HAP-1 (cell line): ENCODE measurements at regions not wholly inside any gene's neighbourhood (a gene's known extent, or its start where the extent isn't known, plus 50 kb on each side); places are given as distances from the start of the nearest gene placed in this dataset.
"Not testable (repeated sequence)": the region's sequence is repeated elsewhere in the genome, so short reads cannot be mapped to it uniquely, and the experiment has no call there.

Experiments
- DNase-seq, 2 experiments: peaks; one replicate each; pipeline ENCODE4 v3.0.0-alpha.2; 2016 to 2020; ENCODE audit warnings: low spot score in 2 of 2
- H3K27me3 ChIP-seq: fragments of 250-450 bp; sonication (Bioruptor Pico); 2 replicates; pipeline ENCODE4 v1.5.1; 2020; ENCODE audit warnings: low read depth, mild to moderate bottlenecking, moderate library complexity
- H3K36me3 ChIP-seq: fragments of 250-450 bp; sonication (Bioruptor Pico); replicated peaks from 2 replicates; pipeline ENCODE4 v1.5.1; 2020; ENCODE audit warnings: mild to moderate bottlenecking
- H3K4me1 ChIP-seq: fragments of 250-450 bp; sonication (Bioruptor Pico); 2 replicates; pipeline ENCODE4 v1.5.1; 2020; ENCODE audit warnings: mild to moderate bottlenecking
- H3K4me3 ChIP-seq: fragments of 250-450 bp; sonication (Bioruptor Pico); 2 replicates; pipeline ENCODE4 v1.5.1; 2020; ENCODE audit warnings: mild to moderate bottlenecking, moderate library complexity
- H3K9me3 ChIP-seq: fragments of 250-450 bp; sonication (Bioruptor Pico); 2 replicates; pipeline ENCODE4 v1.5.1; 2020; ENCODE audit warnings: mild to moderate bottlenecking, moderate library complexity
- in situ Hi-C: fragments of 300-500 bp; cut with MboI; formaldehyde crosslinking; loops from 3 replicates; pipeline ENCODE4 v1.14.3; 2020; ENCODE audit warnings: low sequenced_read_pairs, inconsistent platforms, mixed read lengths

DNA sequence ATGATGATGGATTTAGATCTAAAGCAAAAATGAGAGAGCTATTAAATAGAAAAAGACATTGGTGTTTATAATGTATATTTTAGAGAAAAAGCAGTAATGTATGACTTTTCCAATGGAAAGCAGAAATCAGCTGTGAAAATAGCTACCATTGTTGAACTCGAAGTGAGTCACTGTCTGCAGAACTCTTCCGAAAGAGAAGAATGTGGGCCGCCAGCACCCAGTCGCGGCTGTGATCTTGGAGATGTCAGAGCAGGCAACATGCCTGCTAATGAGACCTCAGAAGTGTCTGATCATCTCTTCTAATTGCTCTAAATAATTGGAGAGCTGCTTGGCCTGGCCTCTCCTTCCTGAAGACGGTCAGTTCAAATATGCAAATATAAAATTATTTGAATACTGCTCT is 333.6 kb upstream of the RUNX1 start:
- no peak for DNase-seq
- Histone ChIP-seq H3K9me3 (no peaks in the 10 kb centered on the region), H3K27me3 (no peaks in the 10 kb centered on the region), H3K36me3 (no peaks in the 10 kb centered on the region), H3K4me1 (no peaks in the 10 kb centered on the region), H3K4me3 (no peak overlapping the region)
- in situ Hi-C loops, result no loop called here

DNA sequence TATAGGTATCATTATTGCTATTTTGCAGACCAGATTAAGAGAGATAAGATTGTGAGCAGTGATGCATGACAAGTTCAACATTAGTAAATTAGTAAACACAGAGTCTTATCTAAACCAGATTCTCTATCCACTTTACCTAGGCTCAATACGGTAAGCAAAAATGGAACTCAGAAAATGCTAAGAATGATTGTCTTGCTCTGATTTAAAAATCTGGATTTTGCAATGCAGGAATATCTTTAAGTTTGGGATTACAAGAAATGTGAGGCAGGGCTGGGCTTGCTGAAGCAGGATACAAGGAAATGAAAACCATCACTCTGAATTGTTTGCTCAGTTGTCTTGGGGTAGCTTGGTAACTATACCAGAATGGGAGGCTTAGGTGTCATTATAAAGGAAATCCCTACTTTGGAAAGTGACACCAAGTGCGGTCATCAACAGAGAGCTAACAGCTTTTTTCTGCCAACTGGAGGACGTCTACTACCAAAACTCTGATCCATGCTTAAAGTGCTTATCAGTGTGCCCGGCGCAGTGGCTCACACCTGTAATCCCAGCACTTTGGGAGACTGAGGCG is 332.7 kb upstream of the RUNX1 start:
- Histone ChIP-seq H3K27me3 (no peaks in the 10 kb centered on the region), H3K36me3 (no peaks in the 10 kb centered on the region), H3K4me3 (no peak overlapping the region), H3K9me3 (no peaks in the 10 kb centered on the region), H3K4me1 (no peaks in the 10 kb centered on the region)
- in situ Hi-C loops, result no loop called here
- no peak for DNase-seq

DNA sequence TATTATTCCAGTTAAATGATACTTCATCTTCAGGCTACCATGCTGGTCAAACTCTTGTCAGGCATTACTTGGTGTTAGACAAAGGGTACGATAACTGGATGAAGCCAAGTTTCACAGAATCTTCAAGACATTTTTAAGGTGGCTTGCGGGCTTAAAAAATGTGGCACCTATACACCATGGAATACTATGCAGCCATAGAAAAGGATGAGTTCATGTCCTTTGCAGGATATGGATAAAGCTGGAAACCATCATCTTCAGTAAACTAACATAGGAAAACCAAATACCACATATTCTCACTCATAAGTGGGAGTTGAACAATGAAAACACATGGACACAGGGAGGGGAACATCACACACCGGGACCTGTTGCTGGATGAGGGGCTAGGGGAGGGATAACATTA is 331.2 kb upstream of the RUNX1 start:
- H3K4me3 ChIP-seq, H3K27me3 ChIP-seq, DNase-seq, in situ Hi-C loops, H3K9me3 ChIP-seq, H3K4me1 ChIP-seq, H3K36me3 ChIP-seq: not testable (repeated sequence)

DNA sequence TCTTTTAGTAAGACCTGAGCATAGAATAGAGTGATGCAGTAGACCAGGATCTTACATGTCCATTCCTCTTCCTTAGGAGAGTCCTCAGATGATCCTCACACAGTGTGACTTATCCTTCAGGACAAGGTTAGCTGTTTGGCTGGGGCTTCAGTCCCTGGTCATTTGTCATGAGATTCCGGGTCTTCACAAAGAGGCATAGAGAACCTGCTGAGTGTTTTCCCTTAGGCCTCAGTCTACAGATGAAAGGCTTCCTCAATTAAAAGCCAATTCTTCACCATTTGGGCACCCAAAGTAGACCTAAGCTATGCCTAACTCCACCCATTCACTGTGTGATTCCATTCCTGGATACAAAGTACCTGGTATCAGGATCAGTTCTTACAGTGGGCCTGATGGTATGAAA is 329.8 kb upstream of the RUNX1 start:
- DNase-seq, result no peak
- no peak overlapping the region for H3K4me3 ChIP-seq
- H3K4me1 ChIP-seq, result no peaks in the 10 kb centered on the region
- no peaks in the 10 kb centered on the region for H3K27me3 ChIP-seq
- in situ Hi-C loops, result no loop called here
- no peaks in the 10 kb centered on the region for H3K36me3 ChIP-seq
- no peaks in the 10 kb centered on the region for H3K9me3 ChIP-seq

DNA sequence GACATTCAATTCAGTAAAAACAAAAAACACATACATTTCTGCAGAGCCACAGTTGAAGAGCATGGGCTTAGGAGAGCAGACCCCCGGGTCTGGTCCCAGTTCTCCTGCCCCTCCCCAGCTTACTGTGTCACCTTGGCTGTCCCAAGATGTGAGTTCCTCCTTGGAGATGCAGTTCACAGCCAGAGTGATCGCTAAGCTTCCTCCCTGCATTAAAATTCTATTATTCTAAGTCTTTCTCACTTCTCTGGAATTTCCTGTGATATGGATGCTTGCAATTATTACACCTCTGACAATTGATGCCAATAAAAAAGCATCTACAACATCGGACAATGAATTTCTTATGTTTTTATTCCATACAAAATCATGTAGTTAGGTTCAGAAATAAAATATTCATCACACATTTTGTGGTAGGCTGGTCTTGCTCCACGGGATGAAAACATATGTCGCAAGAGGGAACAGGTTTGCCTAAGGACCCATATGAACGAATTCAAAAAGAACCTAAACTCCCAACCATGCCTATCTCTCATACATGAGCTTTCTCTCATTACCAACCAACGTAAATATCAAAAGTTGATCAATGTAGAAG is 328.5 kb upstream of the RUNX1 start:
- no peaks in the 10 kb centered on the region for H3K27me3 ChIP-seq
- H3K36me3 ChIP-seq, result no peaks in the 10 kb centered on the region
- no peak overlapping the region for H3K4me3 ChIP-seq
- no peaks in the 10 kb centered on the region for H3K9me3 ChIP-seq
- no peak for DNase-seq
- in situ Hi-C loops, result no loop called here
- H3K4me1 ChIP-seq, result no peaks in the 10 kb centered on the region

DNA sequence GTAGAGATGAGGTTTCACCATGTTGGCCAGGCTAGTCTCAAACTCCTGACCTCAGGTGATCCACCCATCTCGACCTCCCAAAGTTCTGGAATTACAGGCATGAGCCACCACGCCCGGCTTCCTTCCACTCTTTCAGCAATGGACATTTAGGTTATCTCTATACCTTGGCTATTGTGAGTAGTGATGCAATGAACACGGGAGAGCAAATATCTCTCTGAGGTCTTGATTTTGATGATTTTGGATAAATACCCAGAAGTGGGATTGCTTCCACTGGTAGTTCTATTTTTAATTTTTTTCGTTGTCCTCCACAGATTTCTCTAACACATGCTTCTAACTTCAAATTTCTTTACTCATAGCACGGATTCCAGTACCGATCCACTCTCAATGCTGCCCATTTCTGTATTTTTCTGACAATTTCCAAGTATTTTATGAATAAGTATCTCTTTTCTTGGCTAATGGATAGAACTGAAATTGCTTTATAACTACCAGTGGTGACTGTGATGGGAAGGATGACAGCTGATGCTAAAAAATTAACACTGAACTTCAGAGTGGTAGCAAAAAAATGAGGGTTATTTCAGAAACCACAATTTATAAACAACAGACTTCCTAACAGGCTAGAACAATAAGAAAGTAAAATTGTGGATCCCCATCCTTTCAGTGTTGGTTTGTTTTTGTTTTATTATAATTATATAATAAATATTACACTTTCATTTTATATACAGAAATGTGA is 327.5 kb upstream of the RUNX1 start:
- no peaks in the 10 kb centered on the region for H3K9me3 ChIP-seq
- in situ Hi-C loops, result no loop called here
- no peak for DNase-seq
- no peaks in the 10 kb centered on the region for H3K4me1 ChIP-seq
- no peaks in the 10 kb centered on the region for H3K36me3 ChIP-seq
- H3K4me3 ChIP-seq, result no peak overlapping the region
- no peaks in the 10 kb centered on the region for H3K27me3 ChIP-seq

DNA sequence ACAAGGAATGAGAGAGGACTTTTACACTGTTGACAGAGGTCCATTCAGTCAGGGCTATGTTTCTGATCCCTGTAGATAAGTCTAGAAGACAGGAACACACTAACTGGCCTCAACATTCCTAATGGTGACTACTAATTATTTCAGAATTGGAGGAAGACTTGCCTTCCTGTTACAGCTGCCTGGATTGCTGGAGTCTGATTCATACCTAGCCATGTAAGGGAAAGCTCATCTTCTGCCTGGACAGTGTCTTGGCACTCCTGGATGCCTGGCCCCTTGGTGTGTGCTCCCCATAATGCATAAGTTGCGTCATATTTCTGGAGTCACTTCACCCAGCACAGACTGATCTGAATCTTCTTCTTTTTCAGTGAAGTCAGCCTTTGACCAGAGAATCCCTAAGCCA is 326.0 kb upstream of the RUNX1 start:
- no peaks in the 10 kb centered on the region for H3K27me3 ChIP-seq
- no peaks in the 10 kb centered on the region for H3K36me3 ChIP-seq
- H3K4me3 ChIP-seq, result no peak overlapping the region
- in situ Hi-C loops, result no loop called here
- no peak for DNase-seq
- H3K4me1 ChIP-seq, result no peaks in the 10 kb centered on the region
- H3K9me3 ChIP-seq, result no peaks in the 10 kb centered on the region

DNA sequence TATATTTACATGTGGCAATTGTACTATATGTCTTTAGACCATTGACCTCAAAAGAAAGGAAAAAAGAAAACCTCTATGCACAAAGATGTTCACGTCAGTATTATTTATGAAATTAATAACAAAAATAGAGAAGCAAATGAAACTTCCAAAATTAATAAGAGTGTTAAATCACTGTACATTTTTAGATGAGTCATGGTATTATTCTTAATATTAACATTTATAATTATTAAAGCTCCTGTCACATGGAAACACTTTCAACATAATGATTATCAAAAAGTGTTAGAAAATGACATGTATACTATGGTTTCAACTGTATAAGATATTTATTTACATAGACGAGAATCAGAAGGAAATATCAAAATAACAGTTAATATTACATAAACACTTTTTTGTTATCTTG is 324.9 kb upstream of the RUNX1 start:
- no peaks in the 10 kb centered on the region for H3K9me3 ChIP-seq
- no peaks in the 10 kb centered on the region for H3K36me3 ChIP-seq
- no peaks in the 10 kb centered on the region for H3K27me3 ChIP-seq
- in situ Hi-C loops, result no loop called here
- DNase-seq, result no peak
- no peaks in the 10 kb centered on the region for H3K4me1 ChIP-seq
- no peak overlapping the region for H3K4me3 ChIP-seq

DNA sequence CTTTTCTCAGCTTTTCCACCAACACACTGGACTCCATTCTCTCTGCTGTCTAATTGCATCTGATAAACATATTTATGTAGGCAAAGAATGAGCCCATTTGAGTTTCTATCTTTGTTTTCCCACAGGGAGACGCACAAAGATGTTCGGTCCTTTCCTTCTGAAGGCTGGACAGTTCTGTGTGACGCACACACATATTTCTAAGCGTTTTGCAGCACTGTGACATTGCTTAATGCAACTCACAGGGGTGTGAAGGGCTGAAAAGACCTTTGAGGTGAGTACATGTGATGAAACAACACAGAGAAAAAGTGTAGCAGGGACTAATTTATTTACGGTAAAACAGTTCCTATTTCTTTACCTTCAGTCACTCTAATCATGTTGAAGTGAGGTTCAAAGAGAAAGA is 323.1 kb upstream of the RUNX1 start:
- H3K4me1 ChIP-seq, result no peaks in the 10 kb centered on the region
- no peaks in the 10 kb centered on the region for H3K36me3 ChIP-seq
- no peaks in the 10 kb centered on the region for H3K27me3 ChIP-seq
- no peaks in the 10 kb centered on the region for H3K9me3 ChIP-seq
- in situ Hi-C loops, result no loop called here
- DNase-seq, result no peak
- H3K4me3 ChIP-seq, result no peak overlapping the region

DNA sequence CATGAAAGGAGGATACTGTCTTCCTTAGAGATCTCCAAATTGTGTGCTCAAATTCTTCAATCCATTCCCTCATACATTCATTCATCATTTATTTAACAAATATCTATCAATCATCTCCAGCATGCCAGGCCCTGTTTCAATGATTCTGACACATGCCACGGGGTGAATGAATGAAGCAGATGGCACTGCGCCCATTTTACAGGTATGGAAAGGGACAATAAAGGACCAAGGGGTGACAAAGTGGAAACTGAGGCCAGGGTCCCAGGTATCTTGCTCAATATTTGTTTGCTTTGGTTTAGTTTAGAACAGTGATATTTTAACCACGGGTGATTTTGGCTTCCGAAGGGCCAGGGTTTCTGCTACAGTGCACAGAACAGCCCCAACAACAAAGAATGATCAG is 321.6 kb upstream of the RUNX1 start:
- DNase-seq, result no peak
- H3K27me3 ChIP-seq, result no peaks in the 10 kb centered on the region
- H3K36me3 ChIP-seq, result no peaks in the 10 kb centered on the region
- H3K4me1 ChIP-seq, result no peaks in the 10 kb centered on the region
- in situ Hi-C loops, result no loop called here
- no peak overlapping the region for H3K4me3 ChIP-seq
- H3K9me3 ChIP-seq, result no peaks in the 10 kb centered on the region

DNA sequence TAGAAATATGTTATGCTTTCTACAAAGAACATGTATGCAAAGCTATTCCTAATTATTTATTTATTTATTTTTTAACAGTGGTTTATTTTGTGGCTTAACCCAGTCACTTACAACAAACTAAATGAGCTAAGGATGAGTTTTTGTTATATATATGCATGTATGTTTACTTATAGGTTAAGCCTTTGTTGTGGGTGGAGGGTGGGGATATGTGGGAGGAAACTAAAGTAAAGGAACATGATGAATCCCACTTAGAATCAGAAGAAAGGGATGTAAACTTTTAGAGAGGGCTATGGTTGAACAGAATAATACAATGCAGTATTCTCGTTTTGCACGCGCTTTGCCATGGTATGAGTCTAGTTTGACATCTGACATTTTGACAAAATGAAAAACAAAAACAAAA is 321.0 kb upstream of the RUNX1 start:
- in situ Hi-C loops, result no loop called here
- Histone ChIP-seq H3K9me3 (no peaks in the 10 kb centered on the region), H3K36me3 (no peaks in the 10 kb centered on the region), H3K4me3 (no peak overlapping the region), H3K27me3 (no peaks in the 10 kb centered on the region), H3K4me1 (no peaks in the 10 kb centered on the region)
- no peak for DNase-seq

DNA sequence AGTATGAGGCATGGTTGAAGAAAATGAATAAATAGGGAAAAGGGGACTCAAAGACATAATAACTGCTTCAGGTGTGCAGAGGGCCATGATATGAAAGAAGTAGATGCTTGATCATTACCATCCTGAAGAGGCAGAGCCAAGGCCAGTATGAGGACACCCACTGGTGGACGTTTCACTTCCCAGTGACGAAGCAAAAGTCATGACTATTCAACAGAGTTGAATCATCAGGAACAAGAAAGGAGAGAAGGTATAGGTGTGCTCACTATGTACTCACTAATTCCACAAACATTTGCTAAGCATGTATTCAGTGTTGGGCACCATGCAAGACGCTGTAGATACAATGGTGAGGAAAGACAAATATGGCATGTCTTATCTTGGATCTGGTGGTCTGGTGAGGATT is 319.2 kb upstream of the RUNX1 start:
- Histone ChIP-seq H3K36me3 (no peaks in the 10 kb centered on the region), H3K4me3 (no peak overlapping the region), H3K4me1 (no peaks in the 10 kb centered on the region), H3K9me3 (no peaks in the 10 kb centered on the region), H3K27me3 (no peaks in the 10 kb centered on the region)
- in situ Hi-C loops, result no loop called here
- no peak for DNase-seq

DNA sequence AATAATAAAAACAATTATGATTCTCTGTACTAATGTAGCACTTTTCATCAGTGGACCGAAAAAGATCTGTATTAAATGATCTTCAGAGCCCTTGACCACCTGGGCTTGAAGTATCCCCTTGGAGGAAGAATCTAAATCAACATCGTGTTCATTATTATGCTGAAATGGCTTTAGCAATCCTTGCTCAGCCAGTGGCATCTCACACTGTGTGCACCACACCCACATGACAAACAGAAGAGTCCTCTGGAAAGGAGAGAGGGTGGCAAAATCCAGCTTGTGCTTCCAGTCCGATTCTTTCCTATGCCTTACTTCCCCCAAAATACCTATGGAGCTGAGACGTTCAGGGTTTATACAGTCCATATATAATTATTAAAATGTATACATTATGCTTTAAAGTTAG is 318.5 kb upstream of the RUNX1 start:
- Histone ChIP-seq H3K4me1 (no peaks in the 10 kb centered on the region), H3K9me3 (no peaks in the 10 kb centered on the region), H3K4me3 (no peak overlapping the region), H3K36me3 (no peaks in the 10 kb centered on the region), H3K27me3 (no peaks in the 10 kb centered on the region)
- no peak for DNase-seq
- in situ Hi-C loops, result no loop called here

DNA sequence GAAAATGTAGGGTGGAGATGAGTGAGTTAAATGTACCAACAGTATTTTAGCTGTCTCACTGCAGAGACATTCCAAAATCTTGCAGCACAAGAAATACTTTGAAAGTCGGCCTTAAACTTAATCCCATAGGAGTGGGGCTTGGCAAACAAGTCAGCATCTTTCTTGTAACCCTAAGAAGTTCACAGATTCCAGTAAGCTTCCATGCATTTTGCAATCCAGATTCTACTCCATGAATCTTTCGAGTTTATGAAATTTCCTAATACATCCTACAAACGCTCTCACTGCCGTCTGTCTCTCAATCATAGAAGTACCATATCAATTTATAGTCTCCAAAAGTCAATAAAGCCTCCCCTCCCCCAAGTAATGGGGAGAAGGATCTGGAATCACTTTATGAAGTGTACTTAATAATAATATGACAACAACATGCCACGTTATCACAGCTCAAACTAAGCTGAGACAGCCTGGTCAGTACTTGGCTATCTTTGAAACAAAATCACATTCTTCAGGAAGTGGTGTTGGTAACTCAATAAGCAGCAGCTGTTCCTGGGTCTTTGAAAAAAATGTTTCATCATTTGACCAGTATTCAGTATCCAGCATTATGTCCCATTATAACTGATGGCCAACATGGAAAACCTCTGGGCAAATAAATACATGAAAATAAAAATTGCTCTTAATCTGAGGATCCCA is 317.4 kb upstream of the RUNX1 start:
- Histone ChIP-seq H3K27me3 (no peaks in the 10 kb centered on the region), H3K4me3 (no peak overlapping the region), H3K4me1 (no peaks in the 10 kb centered on the region), H3K36me3 (no peaks in the 10 kb centered on the region), H3K9me3 (no peaks in the 10 kb centered on the region)
- DNase-seq, result no peak
- in situ Hi-C loops, result no loop called here
